T-helper 1 cell treated with Interleukin-12 subunit alpha and Interleukin-12 subunit beta and Interleukin-4 antibody, amounts not matched to agents 30 μg/mL and 1 μg/mL, for 36 hours (primary cell): ENCODE measurements at regions not wholly inside any gene's neighbourhood (a gene's known extent, or its start where the extent isn't known, plus 50 kb on each side); places are given as distances from the start of the nearest gene placed in this dataset.
"Not testable (repeated sequence)": the region's sequence is repeated elsewhere in the genome, so short reads cannot be mapped to it uniquely, and the experiment has no call there.

Source experiments
- H3K27ac Mint-ChIP-seq: one replicate; pipeline ENCODE4 v1.8.0; 2021; ENCODE audit warnings: mild to moderate bottlenecking, mixed read lengths
- H3K27me3 Mint-ChIP-seq: one replicate; pipeline ENCODE4 v1.8.0; 2021; ENCODE audit warnings: low read depth, mixed read lengths
- H3K36me3 Mint-ChIP-seq: one replicate; pipeline ENCODE4 v1.8.0; 2021; ENCODE audit warnings: low read depth, mixed read lengths
- H3K4me1 Mint-ChIP-seq: one replicate; pipeline ENCODE4 v1.8.0; 2021; ENCODE audit warnings: low read depth, mixed read lengths
- H3K4me3 Mint-ChIP-seq: one replicate; pipeline ENCODE4 v1.8.0; 2021; ENCODE audit warnings: mild to moderate bottlenecking, moderate library complexity, mixed read lengths
- H3K9me3 Mint-ChIP-seq: one replicate; pipeline ENCODE4 v1.8.0; 2021; ENCODE audit warnings: mixed read lengths

- H3K27me3 Mint-ChIP-seq: no peaks in the 10 kb centered on the region
- no peaks in the 10 kb centered on the region for H3K4me1 Mint-ChIP-seq
- H3K4me3 Mint-ChIP-seq: no peak overlapping the region
- H3K36me3 Mint-ChIP-seq: no peaks in the 10 kb centered on the region
- no peak overlapping the region for H3K27ac Mint-ChIP-seq
- H3K9me3 Mint-ChIP-seq: peaks cover 6% of the 10 kb centered on the region
Observed at GRCh38 chr18:43341014-43341413, 63.7 kb upstream of the SYT4 start.

DNA sequence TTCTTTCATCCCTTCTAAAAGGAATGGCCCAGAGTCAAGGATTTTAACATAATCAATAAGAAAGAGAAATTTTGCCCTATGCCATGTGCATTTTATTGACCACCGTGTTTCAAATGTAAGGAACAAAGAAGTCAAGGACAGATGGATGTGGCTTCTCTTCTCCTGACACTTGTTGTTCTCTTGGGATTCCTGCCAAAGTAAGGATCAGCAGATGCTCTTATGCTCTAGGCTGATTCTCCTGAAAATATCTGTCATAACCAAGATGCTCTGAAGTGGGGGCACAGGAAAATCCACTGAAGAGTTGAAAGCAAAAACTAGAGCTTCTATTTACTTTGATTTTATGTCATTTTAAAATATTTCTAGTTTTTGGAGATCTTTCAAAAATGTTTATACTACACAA lies 72.9 kb upstream of the SYT4 start:
- Mint-ChIP-seq H3K27ac (no peak overlapping the region), H3K9me3 (peaks cover 3% of the 10 kb centered on the region), H3K36me3 (no peaks in the 10 kb centered on the region), H3K4me3 (no peak overlapping the region), H3K27me3 (no peaks in the 10 kb centered on the region), H3K4me1 (no peaks in the 10 kb centered on the region)

DNA sequence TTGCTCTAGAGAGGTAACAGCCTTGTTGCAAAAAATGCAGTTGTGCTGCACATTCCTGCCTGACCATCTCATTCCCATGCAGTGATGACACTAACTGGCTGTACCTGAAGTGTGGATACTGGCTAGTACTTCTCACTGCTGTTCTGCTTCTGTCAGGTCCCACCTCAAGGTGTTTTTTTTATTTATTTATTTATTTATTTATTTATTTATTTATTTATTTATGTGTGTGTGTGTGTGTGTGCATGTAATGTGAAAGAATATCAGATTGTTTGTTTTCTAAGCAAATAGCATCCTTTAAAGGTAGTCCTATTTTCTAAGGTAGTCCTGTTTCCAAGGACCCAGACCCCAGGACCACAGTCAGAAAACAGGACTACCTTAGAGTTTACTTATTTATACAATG lies 87.2 kb upstream of the SYT4 start:
- Mint-ChIP-seq H3K4me3 (no peak overlapping the region), H3K27me3 (no peaks in the 10 kb centered on the region), H3K4me1 (no peaks in the 10 kb centered on the region), H3K9me3 (peaks cover 3% of the 10 kb centered on the region), H3K36me3 (no peaks in the 10 kb centered on the region), H3K27ac (no peak overlapping the region)

DNA sequence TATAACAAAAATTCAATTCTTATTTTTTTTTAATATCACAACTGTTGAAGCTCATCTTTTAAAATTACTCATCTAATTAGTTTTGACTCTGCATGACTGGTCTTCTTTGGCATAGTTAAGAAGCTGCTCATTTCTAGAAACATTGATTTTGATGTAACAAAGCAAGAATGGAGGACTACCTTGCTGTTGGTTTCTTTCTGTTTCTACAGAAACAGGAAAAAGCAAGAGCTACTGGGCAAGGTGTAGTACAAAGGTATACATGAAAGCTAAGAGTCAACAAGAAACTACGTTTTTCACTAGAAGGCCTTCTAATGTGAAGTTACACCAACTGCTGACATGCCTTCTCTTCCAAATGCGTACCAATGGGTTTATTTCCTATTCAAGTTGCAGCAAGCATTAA lies 90.6 kb upstream of the SYT4 start:
- Mint-ChIP-seq H3K9me3 (peaks cover 3% of the 10 kb centered on the region), H3K27me3 (no peaks in the 10 kb centered on the region), H3K27ac (no peak overlapping the region), H3K36me3 (no peaks in the 10 kb centered on the region), H3K4me3 (no peak overlapping the region), H3K4me1 (no peaks in the 10 kb centered on the region)

- not testable (repeated sequence) for H3K9me3 Mint-ChIP-seq, H3K36me3 Mint-ChIP-seq, H3K4me3 Mint-ChIP-seq, H3K27me3 Mint-ChIP-seq, H3K27ac Mint-ChIP-seq, H3K4me1 Mint-ChIP-seq
Observed at GRCh38 chr18:43369311-43369710, 92.0 kb upstream of the SYT4 start.

DNA sequence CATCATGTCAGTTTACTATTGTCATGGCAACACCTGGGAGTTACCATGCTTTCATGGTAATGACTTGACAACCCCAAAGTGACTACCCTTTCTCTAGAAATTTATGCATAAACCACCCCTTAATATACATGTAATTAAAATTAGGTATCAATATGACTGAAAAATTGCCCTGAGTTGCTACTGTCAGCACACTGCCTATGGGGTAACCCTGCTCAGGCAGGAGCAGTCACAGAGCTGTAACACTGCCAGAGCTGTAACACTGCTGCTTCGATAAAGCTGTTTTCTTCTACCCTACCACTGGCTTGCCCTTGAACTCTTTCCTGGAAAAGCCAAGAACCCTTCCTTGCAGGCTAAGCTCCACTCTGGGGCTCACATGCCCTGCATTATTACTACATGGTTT lies 95.5 kb upstream of the SYT4 start:
- H3K9me3 Mint-ChIP-seq: no peaks in the 10 kb centered on the region
- H3K36me3 Mint-ChIP-seq: no peaks in the 10 kb centered on the region
- H3K4me1 Mint-ChIP-seq: no peaks in the 10 kb centered on the region
- H3K27me3 Mint-ChIP-seq: no peaks in the 10 kb centered on the region
- H3K4me3 Mint-ChIP-seq: no peak overlapping the region
- no peak overlapping the region for H3K27ac Mint-ChIP-seq

- H3K36me3 Mint-ChIP-seq: no peaks in the 10 kb centered on the region
- no peak overlapping the region for H3K4me3 Mint-ChIP-seq
- no peak overlapping the region for H3K27ac Mint-ChIP-seq
- H3K9me3 Mint-ChIP-seq: peaks cover 4% of the 10 kb centered on the region
- no peaks in the 10 kb centered on the region for H3K27me3 Mint-ChIP-seq
- H3K4me1 Mint-ChIP-seq: no peaks in the 10 kb centered on the region
Observed at GRCh38 chr18:43380104-43380672, 102.9 kb upstream of the SYT4 start.

DNA sequence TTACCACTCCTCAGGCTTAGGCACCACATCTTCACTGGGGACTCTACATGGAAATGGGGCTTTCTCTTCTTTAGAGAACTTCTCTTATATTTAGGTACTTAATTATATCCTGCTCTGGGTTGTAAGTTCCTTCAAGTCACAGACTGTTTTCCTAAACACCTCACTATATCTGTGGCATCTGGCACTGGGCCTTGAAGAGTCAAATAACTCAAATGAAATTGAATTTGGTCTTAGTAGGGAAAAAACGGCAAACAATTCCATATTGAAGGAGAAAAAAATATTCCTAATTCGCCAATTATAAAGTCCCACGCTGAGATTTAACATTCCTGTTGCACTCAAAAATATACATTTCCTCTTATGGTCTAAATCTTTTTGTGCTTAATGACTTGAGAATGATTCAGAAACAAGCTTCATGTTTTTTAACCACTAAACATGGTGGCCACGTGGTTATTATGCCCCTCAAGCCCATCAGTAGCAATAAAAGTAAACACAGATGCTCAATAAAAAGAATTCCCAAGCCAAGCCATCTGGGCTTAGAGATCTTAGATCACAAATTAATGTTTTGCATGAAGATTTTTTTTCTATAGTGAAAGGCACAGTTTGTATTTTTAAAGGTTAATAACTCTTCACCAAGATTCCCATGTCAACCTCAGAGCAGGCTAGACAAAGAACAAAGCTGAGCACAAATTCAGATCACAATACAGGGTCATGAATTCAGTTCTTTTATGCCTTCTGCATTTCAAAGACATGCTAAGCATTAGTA lies 105.5 kb upstream of the SYT4 start:
- Mint-ChIP-seq H3K27me3 (no peaks in the 10 kb centered on the region), H3K4me1 (no peaks in the 10 kb centered on the region), H3K9me3 (peaks cover 4% of the 10 kb centered on the region), H3K36me3 (no peaks in the 10 kb centered on the region), H3K27ac (no peak overlapping the region), H3K4me3 (no peak overlapping the region)

- Mint-ChIP-seq H3K36me3 (no peaks in the 10 kb centered on the region), H3K9me3 (no peaks in the 10 kb centered on the region), H3K27me3 (no peaks in the 10 kb centered on the region), H3K4me1 (no peaks in the 10 kb centered on the region), H3K27ac (no peak overlapping the region), H3K4me3 (no peak overlapping the region)
Observed at GRCh38 chr18:43389163-43389562, 111.9 kb upstream of the SYT4 start.

- Mint-ChIP-seq H3K4me1 (no peaks in the 10 kb centered on the region), H3K9me3 (no peaks in the 10 kb centered on the region), H3K36me3 (no peaks in the 10 kb centered on the region), H3K4me3 (no peak overlapping the region), H3K27ac (no peak overlapping the region), H3K27me3 (no peaks in the 10 kb centered on the region)
Observed at GRCh38 chr18:43392168-43392567, 114.9 kb upstream of the SYT4 start.

GRCh38 chr18:43393174-43393573 lies 115.9 kb upstream of the SYT4 start:
- H3K4me1 Mint-ChIP-seq: no peaks in the 10 kb centered on the region
- no peak overlapping the region for H3K4me3 Mint-ChIP-seq
- no peaks in the 10 kb centered on the region for H3K36me3 Mint-ChIP-seq
- no peak overlapping the region for H3K27ac Mint-ChIP-seq
- H3K27me3 Mint-ChIP-seq: no peaks in the 10 kb centered on the region
- no peaks in the 10 kb centered on the region for H3K9me3 Mint-ChIP-seq

GRCh38 chr18:43396266-43396665 lies 119.0 kb upstream of the SYT4 start:
- Mint-ChIP-seq H3K4me3 (no peak overlapping the region), H3K36me3 (no peaks in the 10 kb centered on the region), H3K4me1 (no peaks in the 10 kb centered on the region), H3K9me3 (no peaks in the 10 kb centered on the region), H3K27ac (no peak overlapping the region), H3K27me3 (no peaks in the 10 kb centered on the region)

DNA sequence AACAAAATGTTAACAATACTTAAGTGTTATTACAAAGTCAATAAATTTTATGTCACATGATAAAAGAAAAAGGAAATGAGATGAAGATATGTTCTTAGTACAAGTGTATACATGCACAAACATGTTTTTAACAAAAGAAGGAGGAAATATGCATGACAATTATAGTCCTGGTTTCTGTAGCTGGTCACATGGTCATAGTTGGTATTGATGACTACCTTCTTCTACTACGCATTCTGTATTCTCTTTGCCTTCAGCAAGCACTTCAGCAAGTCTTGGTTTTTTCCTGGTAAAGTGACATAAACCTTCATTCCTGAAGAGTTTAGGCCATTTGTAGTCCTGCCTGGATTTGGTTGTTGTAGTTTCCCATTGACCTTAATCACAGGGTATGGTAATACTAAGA lies 121.3 kb upstream of the SYT4 start:
- Mint-ChIP-seq H3K36me3 (no peaks in the 10 kb centered on the region), H3K4me3 (no peak overlapping the region), H3K9me3 (no peaks in the 10 kb centered on the region), H3K4me1 (no peaks in the 10 kb centered on the region), H3K27me3 (no peaks in the 10 kb centered on the region), H3K27ac (no peak overlapping the region)

- no peaks in the 10 kb centered on the region for H3K9me3 Mint-ChIP-seq
- H3K4me1 Mint-ChIP-seq: no peaks in the 10 kb centered on the region
- no peak overlapping the region for H3K27ac Mint-ChIP-seq
- H3K4me3 Mint-ChIP-seq: no peak overlapping the region
- H3K36me3 Mint-ChIP-seq: no peaks in the 10 kb centered on the region
- H3K27me3 Mint-ChIP-seq: no peaks in the 10 kb centered on the region
Observed at GRCh38 chr18:43405097-43405496, 127.8 kb upstream of the SYT4 start.

DNA sequence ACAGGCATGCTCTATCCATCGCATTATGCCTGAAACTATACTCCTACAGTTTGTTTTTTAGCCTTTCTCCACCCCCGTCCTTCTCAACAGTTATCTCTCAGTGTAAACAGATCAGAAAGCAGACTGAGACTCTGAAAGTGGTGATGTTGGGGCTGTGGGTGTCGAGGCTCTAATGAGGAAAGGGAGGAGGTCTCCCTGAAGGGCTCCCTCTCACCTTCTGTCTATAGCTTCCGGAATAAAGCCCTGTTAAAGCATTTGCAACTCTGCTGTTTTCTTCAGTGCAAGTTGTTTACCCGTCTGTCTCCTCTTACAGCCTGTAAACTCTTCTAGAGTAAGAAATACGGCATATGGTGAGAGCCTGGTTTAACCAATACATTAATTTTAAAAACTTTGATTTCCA lies 136.7 kb upstream of the SYT4 start:
- Mint-ChIP-seq H3K9me3 (no peaks in the 10 kb centered on the region), H3K4me3 (no peak overlapping the region), H3K27me3 (no peaks in the 10 kb centered on the region), H3K27ac (no peak overlapping the region), H3K36me3 (no peaks in the 10 kb centered on the region), H3K4me1 (no peaks in the 10 kb centered on the region)

- Mint-ChIP-seq H3K4me3 (no peak overlapping the region), H3K27me3 (no peaks in the 10 kb centered on the region), H3K27ac (no peak overlapping the region), H3K4me1 (no peaks in the 10 kb centered on the region), H3K9me3 (no peaks in the 10 kb centered on the region), H3K36me3 (no peaks in the 10 kb centered on the region)
Observed at GRCh38 chr18:43420091-43420490, 142.8 kb upstream of the SYT4 start.
